Lower leg skin (tissue), 3 donors: ENCODE measurements at regions not wholly inside any gene's neighbourhood (a gene's known extent, or its start where the extent isn't known, plus 50 kb on each side); places are given as distances from the start of the nearest gene placed in this dataset.

Experiments used
- POLR2A ChIP-seq, 2 donors: fragments of 450-650 bp; IDR thresholded peaks; one replicate each; pipeline ENCODE4 v1.6.1; 2016 to 2017; ENCODE audit warnings: antibody characterized with exemption in 2 of 2, mild to moderate bottlenecking in 1 of 2, moderate library complexity in 1 of 2
- TF ChIP-seq, protein P1 (sequence below), 3 donors: fragments of 450-650 bp; IDR thresholded peaks; one replicate each; pipeline ENCODE4 v1.5.1; 2016; ENCODE audit warnings: antibody characterized with exemption in 3 of 3, mild to moderate bottlenecking in 3 of 3, moderate library complexity in 2 of 3

GRCh38 chr1:8133657-8134430, 107.7 kb upstream of the ERRFI1 start:
- TF ChIP-seq POLR2A (IDR thresholded peaks at IDR 0.05): no peak
- TF ChIP-seq, protein P1, sequence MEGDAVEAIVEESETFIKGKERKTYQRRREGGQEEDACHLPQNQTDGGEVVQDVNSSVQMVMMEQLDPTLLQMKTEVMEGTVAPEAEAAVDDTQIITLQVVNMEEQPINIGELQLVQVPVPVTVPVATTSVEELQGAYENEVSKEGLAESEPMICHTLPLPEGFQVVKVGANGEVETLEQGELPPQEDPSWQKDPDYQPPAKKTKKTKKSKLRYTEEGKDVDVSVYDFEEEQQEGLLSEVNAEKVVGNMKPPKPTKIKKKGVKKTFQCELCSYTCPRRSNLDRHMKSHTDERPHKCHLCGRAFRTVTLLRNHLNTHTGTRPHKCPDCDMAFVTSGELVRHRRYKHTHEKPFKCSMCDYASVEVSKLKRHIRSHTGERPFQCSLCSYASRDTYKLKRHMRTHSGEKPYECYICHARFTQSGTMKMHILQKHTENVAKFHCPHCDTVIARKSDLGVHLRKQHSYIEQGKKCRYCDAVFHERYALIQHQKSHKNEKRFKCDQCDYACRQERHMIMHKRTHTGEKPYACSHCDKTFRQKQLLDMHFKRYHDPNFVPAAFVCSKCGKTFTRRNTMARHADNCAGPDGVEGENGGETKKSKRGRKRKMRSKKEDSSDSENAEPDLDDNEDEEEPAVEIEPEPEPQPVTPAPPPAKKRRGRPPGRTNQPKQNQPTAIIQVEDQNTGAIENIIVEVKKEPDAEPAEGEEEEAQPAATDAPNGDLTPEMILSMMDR (IDR thresholded peaks at IDR 0.05): no peak
